ENCODE measurements at regions not wholly inside any gene's neighbourhood (a gene's known extent, or its start where the extent isn't known, plus 50 kb on each side); places are given as distances from the start of the nearest gene placed in this dataset.

DNA sequence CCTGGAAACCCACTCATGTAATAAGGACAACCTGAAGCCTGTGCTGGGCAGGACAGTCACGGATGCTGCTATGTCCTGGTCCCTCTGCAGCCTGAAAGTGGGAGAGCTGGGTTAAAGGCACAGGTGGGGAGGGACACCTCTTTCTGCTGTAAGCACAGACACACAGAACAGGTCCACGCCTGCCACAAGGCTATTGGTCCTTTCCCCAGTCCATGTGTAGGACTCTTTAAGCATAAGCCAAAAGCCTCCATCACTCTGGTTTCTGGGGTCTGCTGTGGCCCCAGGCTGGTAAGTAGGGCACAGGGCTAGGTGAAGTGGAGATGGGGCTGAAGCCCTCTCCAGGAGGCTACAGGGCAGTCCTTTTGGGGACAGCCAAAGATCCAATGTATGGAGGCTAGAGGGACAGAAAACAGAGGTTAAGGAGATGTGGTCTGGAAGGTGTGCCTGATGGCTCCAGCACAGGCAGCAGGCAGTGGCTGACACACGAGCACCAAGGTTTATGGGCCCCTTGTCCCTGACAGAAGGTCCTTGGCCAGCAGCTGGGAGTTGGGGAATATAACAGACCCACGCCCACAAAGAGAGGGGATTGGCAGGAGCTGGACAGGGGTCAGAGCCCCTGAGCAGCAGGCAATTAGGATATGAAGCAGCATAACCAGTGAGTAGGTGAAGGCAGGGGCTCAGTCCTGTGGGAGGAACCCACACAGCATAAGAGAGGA, 203.6 kb upstream of the MVB12B start (continued):
- TF ChIP-seq SUPT20H (IDR thresholded peaks at IDR 0.05; ENCODE audit: borderline replicate concordance, control insufficient read depth, low read depth, low read length): no peak
- TF ChIP-seq HDAC6 (IDR thresholded peaks at IDR 0.05; ENCODE audit: unreplicated experiment): no peak
- no peak for TF ChIP-seq TCF3 (IDR thresholded peaks at IDR 0.05; ENCODE audit: borderline replicate concordance, insufficient read depth, low read depth, low read length)

DNA sequence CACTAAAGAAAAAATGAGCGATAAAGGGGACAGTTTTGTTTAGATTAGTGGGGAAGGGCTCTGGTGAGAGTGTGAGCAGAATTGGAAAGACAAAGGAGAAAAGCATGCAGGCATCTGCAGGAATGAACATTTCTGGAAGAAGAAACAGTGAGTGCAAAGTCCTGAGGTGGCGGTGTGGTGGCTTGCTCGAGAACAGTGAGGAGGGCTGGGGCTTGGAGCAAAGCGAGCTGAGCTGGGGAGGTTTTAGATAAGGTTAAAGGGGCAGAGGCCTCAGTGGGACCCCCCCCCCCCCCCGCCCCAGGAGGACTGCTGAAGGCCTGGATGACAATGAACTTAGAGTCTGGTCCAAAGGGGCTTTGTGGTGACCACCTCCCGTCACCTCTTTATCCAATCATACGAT, 202.7 kb upstream of the MVB12B start:
- Histone ChIP-seq H3K9me3 (replicated peaks; ENCODE audit: control insufficient read depth, insufficient read depth, low read length) (no peaks in the 10 kb centered on the region), H4K20me1 (ENCODE audit: control insufficient read depth, insufficient read depth) (no peaks in the 10 kb centered on the region), H3K36me3 (ENCODE audit: control insufficient read depth in 2 of 2, insufficient read depth in 2 of 2, low read length in 1 of 2) (no peaks in the 10 kb centered on the region), H3K4me2 (ENCODE audit: control insufficient read depth, insufficient read depth) (no peak overlapping the region), H3K9ac (ENCODE audit: control insufficient read depth, insufficient read depth, low read length) (no peak overlapping the region), H3K79me2 (ENCODE audit: control insufficient read depth, insufficient read depth, low read length) (no peaks in the 10 kb centered on the region), H3K27ac (ENCODE audit: control insufficient read depth, insufficient read depth) (no peak overlapping the region), H2AFZ (ENCODE audit: control insufficient read depth, low read depth, low read length) (no peak overlapping the region), H3K27me3 (replicated peaks in 1 of 2; ENCODE audit: control insufficient read depth in 2 of 2, insufficient read depth in 2 of 2, low read length in 1 of 2) (peaks cover 1 to 2% of the 10 kb centered on the region in 2 experiments; a peak in 1 of 4 replicates), H3K4me3 (no peak overlapping the region), H3K4me1 (ENCODE audit: control insufficient read depth, insufficient read depth, low read length) (no peaks in the 10 kb centered on the region)
- ChIA-PET CTCF (no interaction called here), RAD21 (ENCODE audit: unreplicated experiment) (no interaction called here), SMC1A (ENCODE audit: uncharacterized antibody, unreplicated experiment) (no interaction called here), POLR2A (no interaction called here)
- BruUV-seq (replicated peaks): no TSS peak
- FAIRE-seq (no peak), DNase-seq (ENCODE audit: low read depth, low spot score) (no peak), ATAC-seq (no peak)
- in situ Hi-C loops (cut with MboI): no loop called here
- WGBS (ENCODE audit: insufficient coverage, insufficient replicate concordance, low lambda C conversion rate, missing lambda C conversion rate): 26% methylated on average over 7 of the region's 7 CpGs
- intact Hi-C loops (cut with micrococcal nuclease; ENCODE audit: unreplicated experiment): no loop called here
- TF ChIP-seq, protein P1, sequence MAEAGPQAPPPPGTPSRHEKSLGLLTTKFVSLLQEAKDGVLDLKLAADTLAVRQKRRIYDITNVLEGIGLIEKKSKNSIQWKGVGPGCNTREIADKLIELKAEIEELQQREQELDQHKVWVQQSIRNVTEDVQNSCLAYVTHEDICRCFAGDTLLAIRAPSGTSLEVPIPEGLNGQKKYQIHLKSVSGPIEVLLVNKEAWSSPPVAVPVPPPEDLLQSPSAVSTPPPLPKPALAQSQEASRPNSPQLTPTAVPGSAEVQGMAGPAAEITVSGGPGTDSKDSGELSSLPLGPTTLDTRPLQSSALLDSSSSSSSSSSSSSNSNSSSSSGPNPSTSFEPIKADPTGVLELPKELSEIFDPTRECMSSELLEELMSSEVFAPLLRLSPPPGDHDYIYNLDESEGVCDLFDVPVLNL (IDR thresholded peaks at IDR 0.05; ENCODE audit: low read depth, low read length): no peak

Data from GM12878 (cell line).